ENCODE measurements at regions not wholly inside any gene's neighbourhood (a gene's known extent, or its start where the extent isn't known, plus 50 kb on each side); places are given as distances from the start of the nearest gene placed in this dataset.

DNA sequence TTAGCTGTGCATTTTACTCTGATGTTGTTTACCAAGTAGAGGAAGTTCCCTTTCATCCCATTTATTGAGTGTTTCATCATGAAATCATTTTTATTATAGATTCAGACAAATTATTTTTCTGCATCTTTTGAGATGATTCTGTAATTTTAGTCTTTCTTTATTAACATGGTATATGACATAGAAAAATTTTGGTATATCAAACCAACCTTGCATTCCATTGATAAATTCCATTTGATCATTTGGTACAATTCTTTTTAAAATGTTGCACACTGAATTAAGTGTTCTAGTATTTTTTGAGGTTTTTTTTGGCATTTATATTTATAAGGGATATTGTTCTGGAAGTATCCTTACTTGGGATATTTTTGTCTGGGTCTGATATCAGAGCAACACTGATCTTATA is 308.4 kb downstream of the DLEU7 start:
- TF ChIP-seq CTCF (IDR thresholded peaks at IDR 0.05; ENCODE audit: insufficient read depth, low read length, poor library complexity, severe bottlenecking) (no peak), EZH2phosphoT487 (conservative IDR thresholded peaks at IDR 0.05; ENCODE audit: low read length) (no peak)

Measured in SU-DHL-6 (cell line).